ENCODE measurements at regions not wholly inside any gene's neighbourhood (a gene's known extent, or its start where the extent isn't known, plus 50 kb on each side); places are given as distances from the start of the nearest gene placed in this dataset.

DNA sequence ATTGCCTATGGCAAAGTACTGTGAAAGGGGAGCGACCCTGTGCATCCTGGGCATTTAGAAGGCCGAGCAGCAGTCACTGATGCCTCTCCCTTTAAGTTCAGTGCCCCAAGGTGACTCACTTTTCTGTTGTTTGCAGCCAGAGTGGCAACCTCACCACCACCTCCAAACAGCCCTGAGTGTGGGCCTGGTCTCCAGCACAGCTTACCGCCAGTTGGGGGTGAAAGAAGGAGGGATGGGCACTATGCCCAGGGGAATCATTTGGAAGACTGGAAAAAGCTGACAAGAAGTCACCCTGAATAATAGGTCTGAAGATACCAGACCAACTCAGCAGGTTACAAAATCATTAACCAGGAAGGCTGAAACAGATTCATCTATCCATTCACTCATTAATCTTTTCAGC is 571.8 kb downstream of the EPHB1 start:
- no peaks in the 10 kb centered on the region for H3K27me3 ChIP-seq
- no peaks in the 10 kb centered on the region for H3K9me3 ChIP-seq
- WGBS = 80% methylated on average over 3 of the region's 3 CpGs
- no peak for DNase-seq (ENCODE audit: low spot score in 2 of 2)
- H3K4me3 ChIP-seq = no peak overlapping the region
- no peak for TF ChIP-seq POLR2A (IDR thresholded peaks at IDR 0.05)
- TF ChIP-seq, protein P1, sequence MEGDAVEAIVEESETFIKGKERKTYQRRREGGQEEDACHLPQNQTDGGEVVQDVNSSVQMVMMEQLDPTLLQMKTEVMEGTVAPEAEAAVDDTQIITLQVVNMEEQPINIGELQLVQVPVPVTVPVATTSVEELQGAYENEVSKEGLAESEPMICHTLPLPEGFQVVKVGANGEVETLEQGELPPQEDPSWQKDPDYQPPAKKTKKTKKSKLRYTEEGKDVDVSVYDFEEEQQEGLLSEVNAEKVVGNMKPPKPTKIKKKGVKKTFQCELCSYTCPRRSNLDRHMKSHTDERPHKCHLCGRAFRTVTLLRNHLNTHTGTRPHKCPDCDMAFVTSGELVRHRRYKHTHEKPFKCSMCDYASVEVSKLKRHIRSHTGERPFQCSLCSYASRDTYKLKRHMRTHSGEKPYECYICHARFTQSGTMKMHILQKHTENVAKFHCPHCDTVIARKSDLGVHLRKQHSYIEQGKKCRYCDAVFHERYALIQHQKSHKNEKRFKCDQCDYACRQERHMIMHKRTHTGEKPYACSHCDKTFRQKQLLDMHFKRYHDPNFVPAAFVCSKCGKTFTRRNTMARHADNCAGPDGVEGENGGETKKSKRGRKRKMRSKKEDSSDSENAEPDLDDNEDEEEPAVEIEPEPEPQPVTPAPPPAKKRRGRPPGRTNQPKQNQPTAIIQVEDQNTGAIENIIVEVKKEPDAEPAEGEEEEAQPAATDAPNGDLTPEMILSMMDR (IDR thresholded peaks at IDR 0.05) = no peak
- TF ChIP-seq POLR2AphosphoS5 (IDR thresholded peaks at IDR 0.05) = no peak
- TF ChIP-seq EP300 (IDR thresholded peaks at IDR 0.05) = no peak
- H3K36me3 ChIP-seq = no peaks in the 10 kb centered on the region
- H3K27ac ChIP-seq = no peak overlapping the region
- no peaks in the 10 kb centered on the region for H3K4me1 ChIP-seq

DNA sequence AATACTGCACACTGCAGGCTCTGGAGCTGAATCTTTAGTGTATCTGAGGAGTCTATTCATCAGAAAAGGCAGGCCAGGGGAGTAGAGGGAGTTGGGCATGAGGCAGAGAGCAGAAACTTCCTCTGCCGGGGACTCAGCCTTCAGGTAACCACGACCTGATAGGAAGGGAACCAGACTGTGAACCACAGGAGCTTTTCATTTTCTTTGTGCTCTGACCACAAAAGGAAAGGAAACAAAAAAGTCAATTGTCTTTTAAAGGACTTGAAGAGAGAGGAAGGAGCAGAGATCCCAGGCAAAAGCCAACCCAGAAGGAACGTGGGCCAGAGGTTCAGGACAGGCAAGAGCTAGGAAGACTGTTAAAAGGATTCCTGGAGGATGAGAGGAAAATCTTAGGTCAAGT is 573.3 kb downstream of the EPHB1 start:
- H3K9me3 ChIP-seq = no peaks in the 10 kb centered on the region
- H3K27me3 ChIP-seq = no peaks in the 10 kb centered on the region
- TF ChIP-seq, protein P1 (IDR thresholded peaks at IDR 0.05) = no peak
- TF ChIP-seq EP300 (IDR thresholded peaks at IDR 0.05) (no peak), POLR2A (IDR thresholded peaks at IDR 0.05) (no peak), POLR2AphosphoS5 (IDR thresholded peaks at IDR 0.05) (no peak)
- no peaks in the 10 kb centered on the region for H3K36me3 ChIP-seq
- H3K4me1 ChIP-seq = no peaks in the 10 kb centered on the region
- no peak overlapping the region for H3K4me3 ChIP-seq
- no peak for DNase-seq (ENCODE audit: low spot score in 2 of 2)
- WGBS = 35% methylated on average over 3 of the region's 3 CpGs
- H3K27ac ChIP-seq = no peak overlapping the region

DNA sequence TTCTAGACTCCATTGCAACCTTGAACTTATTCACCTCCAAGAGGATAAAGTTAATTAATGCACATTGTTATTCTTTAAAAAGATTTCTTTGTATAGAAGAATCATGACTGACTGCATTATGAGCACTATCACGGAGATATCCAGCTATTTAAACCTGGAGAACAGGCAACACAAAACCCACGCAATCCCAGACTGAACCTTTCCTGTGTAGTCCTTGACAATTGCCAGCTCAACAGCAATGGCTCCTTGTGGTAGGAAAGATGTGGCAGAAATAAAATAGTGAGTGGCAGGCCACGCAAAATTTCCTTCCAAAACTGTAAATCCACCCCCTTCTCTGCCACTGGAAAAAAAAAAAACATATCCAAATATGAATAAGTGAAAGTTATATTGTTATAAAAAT is 573.7 kb downstream of the EPHB1 start:
- no peaks in the 10 kb centered on the region for H3K36me3 ChIP-seq
- no peak for DNase-seq (ENCODE audit: low spot score in 2 of 2)
- no peak overlapping the region for H3K4me3 ChIP-seq
- H3K27me3 ChIP-seq = no peaks in the 10 kb centered on the region
- no peaks in the 10 kb centered on the region for H3K4me1 ChIP-seq
- WGBS = 83% methylated on average over 3 of the region's 3 CpGs
- no peaks in the 10 kb centered on the region for H3K9me3 ChIP-seq
- TF ChIP-seq, protein P1 (IDR thresholded peaks at IDR 0.05) = no peak
- no peak for TF ChIP-seq POLR2AphosphoS5 (IDR thresholded peaks at IDR 0.05)
- no peak for TF ChIP-seq EP300 (IDR thresholded peaks at IDR 0.05)
- TF ChIP-seq POLR2A (IDR thresholded peaks at IDR 0.05) = no peak
- no peak overlapping the region for H3K27ac ChIP-seq

DNA sequence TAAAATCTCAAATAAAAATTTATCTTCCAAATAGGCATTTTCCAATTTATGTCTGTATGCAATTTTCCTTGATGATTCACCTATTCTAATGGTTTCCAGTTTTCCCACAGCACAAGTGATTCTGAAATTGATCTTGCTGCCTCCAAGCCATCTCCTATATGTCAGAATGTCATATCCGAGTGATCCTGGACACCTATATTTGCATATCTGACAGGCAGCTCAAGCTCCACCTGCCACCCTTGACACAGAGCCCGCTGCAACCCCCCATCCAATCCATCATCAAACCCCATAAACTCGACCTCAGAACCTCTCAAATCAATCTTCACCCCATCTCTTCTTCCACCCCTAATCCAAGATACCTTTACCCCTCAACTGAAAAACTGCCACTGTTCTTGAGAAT is 579.5 kb downstream of the EPHB1 start:
- no peak for DNase-seq (ENCODE audit: low spot score in 2 of 2)
- TF ChIP-seq POLR2A (IDR thresholded peaks at IDR 0.05) (no peak), POLR2AphosphoS5 (IDR thresholded peaks at IDR 0.05) (no peak), EP300 (IDR thresholded peaks at IDR 0.05) (no peak)
- TF ChIP-seq, protein P1 (IDR thresholded peaks at IDR 0.05) = no peak
- WGBS = 66% methylated on average over 3 of the region's 3 CpGs
- no peaks in the 10 kb centered on the region for H3K27me3 ChIP-seq
- H3K4me3 ChIP-seq = no peak overlapping the region
- no peaks in the 10 kb centered on the region for H3K36me3 ChIP-seq
- H3K9me3 ChIP-seq = no peaks in the 10 kb centered on the region
- H3K4me1 ChIP-seq = no peaks in the 10 kb centered on the region
- H3K27ac ChIP-seq = no peak overlapping the region

DNA sequence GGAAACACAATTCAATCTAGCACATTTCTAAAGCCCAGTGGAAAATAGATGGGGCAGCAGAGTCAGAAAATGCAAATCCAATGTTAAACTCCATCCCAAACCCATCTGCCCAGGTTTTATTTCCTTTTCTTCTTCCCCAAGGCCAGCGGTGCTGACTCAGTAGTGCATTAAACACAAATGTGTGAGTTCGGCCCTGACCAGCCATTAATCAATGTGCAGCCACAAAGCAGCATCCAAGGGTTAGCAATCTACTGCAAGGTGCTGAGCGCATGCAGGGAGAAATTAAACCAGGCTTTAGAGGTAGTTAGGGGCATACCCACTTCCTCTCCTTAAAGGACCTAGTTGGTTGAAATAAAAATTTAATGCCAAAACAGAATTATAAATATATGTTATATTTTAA is 583.3 kb upstream of the PPP2R3A start:
- Histone ChIP-seq H3K4me3 (no peak overlapping the region), H3K9me3 (no peaks in the 10 kb centered on the region), H3K27ac (no peak overlapping the region), H3K36me3 (no peaks in the 10 kb centered on the region), H3K4me1 (no peaks in the 10 kb centered on the region), H3K27me3 (no peaks in the 10 kb centered on the region)
- no peak for TF ChIP-seq POLR2A (IDR thresholded peaks at IDR 0.05)
- TF ChIP-seq POLR2AphosphoS5 (IDR thresholded peaks at IDR 0.05) = no peak
- TF ChIP-seq, protein P1 (IDR thresholded peaks at IDR 0.05) = no peak
- no peak for TF ChIP-seq EP300 (IDR thresholded peaks at IDR 0.05)
- DNase-seq (ENCODE audit: low spot score in 2 of 2) = no peak
- WGBS = 57% methylated on average over 3 of the region's 3 CpGs
